ENCODE measurements at regions not wholly inside any gene's neighbourhood (a gene's known extent, or its start where the extent isn't known, plus 50 kb on each side); places are given as distances from the start of the nearest gene placed in this dataset.
"Not testable (repeated sequence)": the region's sequence is repeated elsewhere in the genome, so short reads cannot be mapped to it uniquely, and the experiment has no call there.

DNA sequence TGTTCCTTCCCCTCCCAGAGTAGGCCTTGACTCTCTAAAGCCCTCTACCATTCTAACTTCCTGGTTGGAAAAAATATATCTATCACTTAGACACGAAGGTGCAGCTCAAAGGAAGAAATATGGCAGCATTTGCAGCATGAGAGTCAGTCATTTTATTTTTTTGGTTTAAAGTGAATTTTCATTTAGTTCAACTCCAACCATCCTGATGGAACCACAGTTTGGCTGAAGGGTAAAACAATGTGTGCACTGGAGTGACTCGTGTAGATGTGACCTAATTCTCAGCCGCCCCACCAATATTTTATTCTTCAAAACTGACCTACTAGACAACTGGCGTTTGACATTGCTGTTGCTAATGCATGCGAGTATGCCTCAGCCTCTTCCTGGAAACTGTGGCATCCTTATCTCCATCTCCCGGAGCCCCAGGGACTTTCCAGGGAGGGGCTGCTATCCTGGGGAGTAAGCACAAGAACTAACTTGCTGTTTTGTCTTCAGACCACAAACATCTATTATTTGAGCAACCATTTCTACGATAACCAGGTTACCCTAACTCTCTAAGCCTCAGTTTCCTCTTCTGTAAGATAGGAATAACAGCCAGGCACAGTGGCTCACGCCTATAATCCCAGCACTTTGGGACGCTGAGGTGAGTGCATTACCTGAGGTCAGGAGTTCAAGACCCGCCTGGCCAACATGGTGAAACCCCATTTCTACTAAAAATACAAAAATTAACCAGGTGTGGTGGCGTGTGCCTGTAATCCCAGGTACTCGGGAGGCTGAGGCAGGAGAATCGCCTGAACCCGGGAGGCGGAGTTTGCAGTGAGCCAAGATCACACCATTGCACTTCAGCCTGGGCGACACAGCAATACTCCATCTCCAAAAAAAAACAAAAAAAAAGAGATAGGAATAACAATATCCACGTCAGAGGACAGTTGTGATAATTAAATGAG lies 148.7 kb upstream of the JARID2 start:
- no peak for DNase-seq (ENCODE audit: low read depth)

DNA sequence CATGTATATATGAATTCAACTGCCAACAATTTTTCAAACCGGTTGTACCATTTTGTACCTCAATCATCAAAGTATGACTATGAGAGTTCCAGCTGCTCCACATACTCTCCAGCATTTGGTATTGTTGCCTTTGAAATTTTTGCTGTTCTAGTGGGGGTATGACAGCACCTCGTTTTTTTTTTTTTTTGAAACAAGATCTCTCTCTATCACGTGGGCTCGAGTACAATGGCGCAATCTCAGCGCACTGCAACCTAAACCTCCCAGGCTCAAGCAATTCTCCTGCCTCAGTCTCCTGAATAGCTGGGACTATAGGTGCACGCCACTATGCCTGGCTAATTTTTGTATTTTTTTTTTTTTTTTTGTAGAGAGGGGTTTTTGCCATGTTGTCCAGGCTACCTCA lies 144.7 kb upstream of the JARID2 start:
- no peak for DNase-seq (ENCODE audit: low read depth)

DNA sequence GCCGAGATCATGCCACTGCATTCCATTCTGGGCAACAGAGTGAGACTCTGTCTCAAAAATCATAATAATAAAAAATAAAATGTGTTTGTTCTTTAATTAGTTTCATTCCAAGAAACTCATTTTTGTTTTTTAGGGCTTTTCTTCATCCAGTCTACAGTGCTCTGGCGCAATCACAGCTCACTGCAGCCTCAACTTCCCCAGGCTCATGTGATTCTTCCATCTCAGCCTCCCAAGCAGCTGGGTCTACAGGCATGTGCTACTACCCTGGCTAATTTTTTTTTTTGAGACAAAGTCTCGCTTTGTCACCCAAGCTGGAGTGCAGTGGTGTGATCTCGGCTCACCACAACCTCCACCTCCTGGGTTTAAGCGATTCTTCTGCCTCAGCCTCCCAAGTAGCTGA lies 143.6 kb upstream of the JARID2 start:
- no peak for DNase-seq (ENCODE audit: low read depth)

DNA sequence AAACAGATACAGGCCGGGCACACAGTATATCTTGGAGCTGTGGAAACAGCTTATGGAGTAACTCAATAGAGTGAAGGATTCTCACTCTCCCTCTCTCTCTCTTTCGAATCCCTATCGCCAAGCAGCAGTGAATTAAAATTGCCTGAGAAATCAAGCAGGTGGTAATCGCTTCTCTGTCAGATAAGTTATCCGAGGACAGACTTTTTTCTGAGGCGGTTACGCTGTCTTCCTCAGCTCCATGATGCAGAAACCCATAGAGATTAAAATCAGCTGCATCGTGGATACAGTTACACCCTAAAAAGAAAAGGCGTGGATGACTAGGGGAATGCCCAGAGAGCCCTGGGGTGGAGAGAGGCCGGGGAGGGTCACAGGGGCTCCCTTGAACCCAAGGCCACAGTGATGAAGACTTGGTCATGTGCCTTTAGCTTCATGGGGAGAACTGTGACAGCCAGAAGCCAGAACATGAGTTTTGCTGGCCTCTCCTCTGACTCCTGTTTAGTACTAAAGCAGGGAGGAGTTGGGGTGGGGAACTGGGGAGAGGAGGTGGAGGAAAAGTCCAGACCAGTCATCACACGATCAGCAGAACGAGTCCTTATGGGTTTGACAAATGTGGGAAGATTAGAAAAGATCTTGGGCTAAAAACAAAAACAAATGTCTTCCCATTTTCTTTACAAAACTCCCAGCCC lies 138.8 kb upstream of the JARID2 start:
- no peak for DNase-seq (ENCODE audit: low read depth)

DNA sequence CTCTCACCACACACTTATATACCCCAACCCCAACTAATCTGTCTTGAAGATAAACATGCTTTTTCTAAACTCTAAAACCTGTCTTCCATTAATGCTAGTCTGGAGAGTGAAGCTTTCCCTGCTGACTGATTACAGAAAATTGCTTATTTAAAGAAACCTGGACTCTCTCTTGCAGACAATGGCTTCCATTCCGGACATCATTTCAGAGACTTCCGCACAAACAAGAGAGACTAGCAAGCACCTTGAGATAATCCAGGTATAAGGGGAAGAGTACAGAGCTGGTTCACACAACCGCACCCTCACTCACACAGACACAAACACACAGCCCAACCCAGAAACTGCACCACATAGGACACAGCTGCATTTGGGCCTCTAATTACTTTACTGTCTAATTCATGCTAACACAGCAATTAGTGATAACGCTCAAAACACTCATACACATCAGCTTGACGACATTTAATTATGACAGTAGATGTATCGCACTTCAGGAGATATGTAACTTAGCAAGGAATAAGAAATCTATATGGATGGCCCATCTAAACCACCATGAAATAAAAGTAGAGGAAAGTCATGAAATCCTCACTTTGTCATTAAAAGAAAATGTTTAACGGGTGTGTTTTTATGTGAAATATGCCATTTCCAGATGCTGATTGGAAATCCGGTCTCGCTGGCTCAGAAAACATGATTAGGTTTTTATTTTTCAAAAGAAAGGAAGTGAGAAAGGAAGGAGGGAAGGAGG lies 138.1 kb upstream of the JARID2 start:
- no peak for DNase-seq (ENCODE audit: low read depth)

DNA sequence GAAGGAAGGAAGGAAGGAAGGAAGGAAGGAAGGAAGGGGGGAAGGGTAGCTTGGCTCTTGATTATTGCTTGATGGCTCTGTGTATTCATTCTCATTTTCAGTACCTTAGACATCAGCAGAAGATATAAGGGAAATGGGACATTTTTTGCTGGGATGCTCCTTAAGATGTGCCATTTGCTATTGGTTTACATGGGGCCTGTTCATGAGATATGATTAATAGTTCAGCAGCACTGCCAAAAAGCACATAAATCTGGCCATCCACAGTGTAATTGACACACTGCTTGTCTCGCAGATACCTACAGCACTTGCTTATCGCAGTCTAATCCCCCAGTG lies 137.5 kb upstream of the JARID2 start:
- no peak for DNase-seq (ENCODE audit: low read depth)

DNA sequence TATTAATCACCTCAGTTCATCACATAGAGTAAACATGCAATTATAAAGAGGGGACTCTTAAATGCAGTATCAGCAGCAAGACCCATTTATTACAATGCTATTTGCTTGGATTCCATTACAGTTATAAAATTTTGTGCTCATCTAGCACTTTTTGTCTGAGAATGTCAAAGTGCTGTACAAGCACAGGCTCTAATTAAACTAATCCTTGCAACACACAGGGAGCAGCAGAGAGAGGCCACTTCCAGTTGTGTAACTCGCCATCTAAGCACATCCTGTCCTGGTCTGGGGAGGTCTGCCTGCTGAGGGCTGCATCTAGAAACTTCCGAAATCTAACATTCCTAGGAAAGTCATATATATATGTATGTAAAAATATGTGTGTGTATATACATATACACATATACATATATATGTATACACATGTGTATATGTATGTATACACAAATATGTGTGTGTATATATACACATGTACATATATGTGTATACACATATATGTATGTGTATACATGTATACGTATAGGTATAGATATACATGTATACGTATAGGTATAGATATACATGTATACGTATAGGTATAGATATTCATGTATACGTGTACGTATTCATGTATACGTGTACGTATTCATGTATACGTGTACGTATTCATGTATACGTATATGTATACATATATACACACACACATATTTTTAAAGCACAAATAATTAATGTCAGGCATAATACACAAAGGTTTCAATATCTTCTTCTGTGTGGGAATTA lies 136.4 kb upstream of the JARID2 start:
- no peak for DNase-seq (ENCODE audit: low read depth)

DNA sequence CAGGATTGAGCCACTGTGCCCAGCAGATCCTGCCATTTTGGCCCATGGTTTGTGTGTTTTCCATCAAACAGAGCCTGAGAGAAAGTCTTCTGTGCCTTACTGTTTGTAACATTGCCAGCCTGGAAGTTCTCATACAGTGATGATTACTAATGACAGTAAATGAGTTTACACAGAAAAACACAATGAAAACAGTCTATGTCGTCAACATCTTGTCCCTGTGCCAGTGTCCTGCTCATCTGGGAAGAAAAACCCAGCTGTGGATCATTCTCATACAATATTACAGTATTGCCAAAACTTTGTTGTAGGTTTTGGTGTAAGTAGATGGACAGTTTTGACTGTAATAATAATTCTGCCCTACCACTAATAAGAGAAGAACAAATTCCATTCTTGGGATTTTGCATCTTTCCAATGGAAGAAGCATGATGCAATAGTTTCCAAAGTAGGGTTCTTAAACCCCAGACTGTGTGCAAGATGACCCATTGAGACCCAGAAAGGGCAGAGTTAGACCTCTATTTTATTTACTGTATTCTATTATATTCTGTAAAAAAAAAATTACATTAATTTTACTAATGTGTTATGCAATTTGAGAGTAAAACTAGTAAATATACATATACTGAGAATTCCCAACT lies 135.0 kb upstream of the JARID2 start:
- DNase-seq (ENCODE audit: low read depth), result no peak

DNA sequence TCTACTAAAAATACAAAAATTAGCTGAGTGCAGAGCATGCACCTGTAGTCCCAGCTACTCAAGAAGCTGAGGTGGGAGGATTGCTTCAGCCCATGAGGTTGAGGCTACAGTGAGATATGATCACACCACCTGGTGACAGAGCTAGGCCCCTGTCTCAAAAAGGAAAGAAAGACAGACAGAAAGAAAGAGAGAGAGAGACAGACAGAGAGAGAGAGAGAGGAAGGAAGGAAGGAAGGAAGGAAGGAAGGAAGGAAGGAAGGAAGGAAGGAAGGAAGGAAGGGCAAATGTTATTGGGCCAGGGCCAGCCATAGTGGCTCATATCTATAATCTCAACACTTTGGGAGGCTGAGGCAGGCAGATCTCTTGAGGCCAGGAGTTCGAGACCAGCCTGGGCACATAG lies 134.3 kb upstream of the JARID2 start:
- DNase-seq (ENCODE audit: low read depth), result not testable (repeated sequence)

DNA sequence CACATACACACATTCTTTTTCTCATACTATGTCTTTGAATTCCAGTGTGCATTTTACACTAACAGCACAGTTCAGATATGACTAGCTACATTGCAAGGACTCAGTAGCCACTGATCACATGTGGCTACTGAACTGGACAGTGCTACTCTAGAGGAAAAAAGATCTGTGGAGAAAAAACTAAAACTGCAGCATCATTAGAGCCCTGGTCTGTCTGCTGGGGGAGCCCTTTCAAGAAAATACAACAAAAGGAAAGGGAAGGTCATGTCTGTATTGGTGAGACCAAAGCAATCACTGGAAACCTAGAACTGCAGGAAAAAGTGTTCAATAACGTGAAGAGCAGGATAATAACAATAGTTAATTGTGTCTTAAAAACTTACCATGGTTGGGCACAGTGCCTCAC lies 132.3 kb upstream of the JARID2 start:
- no peak for DNase-seq (ENCODE audit: low read depth)

DNA sequence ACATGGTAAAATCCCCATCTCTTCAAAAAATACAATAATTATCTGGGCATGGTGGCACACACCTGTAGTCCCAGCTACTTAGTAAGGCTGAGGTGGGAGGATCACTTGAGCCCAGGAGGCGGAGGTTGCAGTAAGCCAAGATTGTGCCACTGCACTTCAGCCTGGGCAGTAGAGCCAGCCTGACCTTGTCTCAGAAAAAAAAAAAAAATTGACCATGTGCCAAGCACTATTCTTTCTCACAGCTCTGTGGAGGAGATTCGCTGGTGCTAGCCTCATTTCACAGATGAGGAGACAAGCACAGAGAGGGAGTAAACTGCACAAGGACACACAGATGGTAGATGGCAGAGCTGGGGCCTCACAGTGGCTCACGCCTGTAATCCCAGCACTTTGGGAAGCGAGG lies 131.8 kb upstream of the JARID2 start:
- DNase-seq (ENCODE audit: low read depth), result no peak

DNA sequence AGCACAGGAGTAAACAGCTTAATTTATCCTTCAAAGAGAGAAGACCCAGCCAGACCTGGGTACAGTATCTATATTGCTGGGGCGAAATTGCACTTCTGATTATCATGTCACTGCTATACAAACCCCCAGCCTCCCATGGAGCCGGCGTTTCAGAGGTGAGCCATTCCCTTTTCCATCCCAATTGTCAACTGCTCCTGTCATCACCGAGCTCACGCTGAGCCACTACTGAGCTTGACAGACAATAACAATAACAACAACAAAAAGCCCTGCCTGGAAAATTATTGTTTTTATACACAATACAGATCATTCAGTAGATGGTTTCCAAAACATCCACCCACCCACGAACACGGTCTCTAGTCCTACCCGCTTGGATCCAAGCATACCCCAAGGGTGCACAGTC lies 129.0 kb upstream of the JARID2 start:
- DNase-seq (ENCODE audit: low read depth), result no peak

DNA sequence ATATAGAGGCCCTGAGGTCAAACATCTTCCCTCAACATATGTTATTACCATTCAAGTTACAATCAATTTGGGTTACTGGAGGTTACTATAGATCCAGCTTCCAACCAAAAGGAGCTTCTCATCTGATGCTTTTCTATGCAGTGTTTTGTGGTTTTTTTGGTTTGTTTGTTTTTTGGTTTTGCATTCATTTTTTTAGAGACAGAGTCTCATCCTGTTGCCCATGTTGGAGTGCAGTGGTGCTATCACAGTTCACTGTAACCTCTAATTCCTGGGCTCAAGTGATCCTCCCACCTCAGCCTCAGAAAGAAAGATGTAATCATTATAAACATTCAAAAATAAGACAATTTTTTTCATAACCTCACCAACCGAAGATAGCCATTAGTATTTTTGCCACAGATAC lies 124.4 kb upstream of the JARID2 start:
- no peak for DNase-seq (ENCODE audit: low read depth)

DNA sequence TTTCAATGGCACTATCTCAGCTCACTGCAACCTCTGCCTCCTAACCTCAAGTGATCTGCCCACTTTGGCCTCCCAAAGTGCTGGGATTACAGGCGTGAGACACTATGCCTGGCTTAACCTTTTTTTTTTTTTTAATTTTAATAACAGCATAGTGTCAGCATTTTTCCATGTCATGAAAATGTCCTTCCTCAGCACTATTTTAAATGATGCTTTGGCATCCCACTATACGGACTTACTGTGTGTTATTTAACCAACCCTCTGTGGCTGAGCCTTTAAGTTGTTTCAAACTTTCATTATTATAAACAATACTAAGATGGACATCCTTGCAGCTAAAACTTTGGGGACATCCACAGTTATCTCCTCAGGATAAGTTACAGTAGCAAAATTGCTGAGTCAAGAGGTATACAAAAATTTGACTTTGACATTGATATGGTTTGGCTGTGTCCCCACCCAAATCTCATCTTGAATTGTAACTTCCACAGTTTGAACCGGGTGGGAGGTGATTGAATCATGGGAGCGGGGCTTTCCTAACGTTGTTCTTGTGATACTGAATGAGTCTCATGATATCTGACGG lies 123.8 kb upstream of the JARID2 start:
- DNase-seq (ENCODE audit: low read depth), result no peak

DNA sequence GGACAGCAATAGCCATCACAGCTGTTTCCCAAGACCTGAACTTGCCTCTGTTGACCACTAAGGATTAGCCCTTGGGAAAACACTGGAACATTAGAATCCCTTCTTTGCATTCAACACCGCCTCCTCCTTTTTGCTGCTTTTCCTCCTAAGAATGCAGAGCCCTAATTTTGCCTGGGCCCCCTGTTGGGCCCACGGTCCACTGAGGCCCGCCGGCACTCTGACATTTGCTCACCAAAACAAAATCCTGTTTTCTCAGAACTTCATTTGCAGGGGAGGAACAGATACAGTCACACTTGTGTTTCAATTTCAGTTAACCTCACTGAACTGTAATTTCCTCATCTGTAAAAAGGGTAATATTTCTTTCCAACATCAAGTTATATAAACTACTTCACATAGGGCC lies 116.0 kb upstream of the JARID2 start:
- DNase-seq (ENCODE audit: low read depth), result no peak

DNA sequence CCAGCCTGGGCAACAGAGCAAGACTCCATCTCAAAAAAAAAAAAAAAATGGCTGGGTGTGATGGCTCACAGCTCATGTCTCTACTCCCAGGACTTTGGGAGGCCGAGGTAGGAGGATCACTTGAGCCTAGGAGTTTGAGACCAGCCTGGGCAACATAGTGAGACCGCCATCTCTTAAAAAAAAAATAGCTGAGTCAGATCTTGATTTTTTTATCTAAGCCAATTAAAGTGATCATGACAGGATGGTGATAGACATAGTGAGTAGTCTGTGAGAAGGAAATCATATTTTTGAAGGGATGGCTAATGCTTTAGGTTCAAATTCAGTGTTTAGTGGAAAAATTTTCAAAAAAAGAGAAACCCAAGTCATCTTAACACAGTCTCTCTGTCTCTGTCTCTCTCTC lies 114.6 kb upstream of the JARID2 start:
- no peak for DNase-seq (ENCODE audit: low read depth)

DNA sequence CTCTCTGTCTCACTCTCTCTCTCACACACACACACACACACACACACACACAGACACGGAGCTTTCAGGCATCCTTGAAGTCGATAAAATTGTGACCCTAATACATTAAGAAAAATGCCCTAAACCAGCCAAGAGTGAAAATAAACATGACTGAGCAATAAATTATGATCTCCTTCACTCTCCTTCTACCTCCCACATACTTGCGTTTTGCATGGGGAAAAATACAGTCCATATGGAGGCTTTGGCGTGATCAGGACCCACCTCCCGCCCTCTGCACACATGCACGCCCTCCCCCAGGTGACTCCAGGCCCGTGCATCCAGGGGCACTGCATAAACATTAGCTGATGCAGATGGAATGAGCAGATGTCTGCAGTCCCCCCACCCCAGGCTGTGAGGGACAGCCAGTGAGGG lies 114.2 kb upstream of the JARID2 start:
- DNase-seq (ENCODE audit: low read depth), result no peak

DNA sequence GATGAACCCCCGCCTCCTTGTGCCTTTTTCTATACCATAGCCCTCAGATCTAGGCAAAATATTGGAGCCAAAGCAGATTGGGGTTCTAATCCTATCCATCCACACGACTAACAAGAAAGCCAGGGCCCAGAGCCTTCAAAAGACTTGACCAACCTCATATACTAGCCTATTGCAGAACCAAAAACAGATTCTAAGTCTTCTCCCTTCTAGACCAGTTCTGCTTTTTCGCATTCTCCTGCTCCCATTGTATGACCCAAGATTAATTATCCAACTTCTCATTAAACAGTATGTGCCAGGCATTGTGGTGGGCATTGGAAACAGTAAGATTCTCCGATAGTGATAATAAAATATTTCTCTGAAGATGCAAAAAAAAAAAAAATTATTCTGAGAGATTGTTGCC lies 113.7 kb upstream of the JARID2 start:
- DNase-seq (ENCODE audit: low read depth), result no peak

DNA sequence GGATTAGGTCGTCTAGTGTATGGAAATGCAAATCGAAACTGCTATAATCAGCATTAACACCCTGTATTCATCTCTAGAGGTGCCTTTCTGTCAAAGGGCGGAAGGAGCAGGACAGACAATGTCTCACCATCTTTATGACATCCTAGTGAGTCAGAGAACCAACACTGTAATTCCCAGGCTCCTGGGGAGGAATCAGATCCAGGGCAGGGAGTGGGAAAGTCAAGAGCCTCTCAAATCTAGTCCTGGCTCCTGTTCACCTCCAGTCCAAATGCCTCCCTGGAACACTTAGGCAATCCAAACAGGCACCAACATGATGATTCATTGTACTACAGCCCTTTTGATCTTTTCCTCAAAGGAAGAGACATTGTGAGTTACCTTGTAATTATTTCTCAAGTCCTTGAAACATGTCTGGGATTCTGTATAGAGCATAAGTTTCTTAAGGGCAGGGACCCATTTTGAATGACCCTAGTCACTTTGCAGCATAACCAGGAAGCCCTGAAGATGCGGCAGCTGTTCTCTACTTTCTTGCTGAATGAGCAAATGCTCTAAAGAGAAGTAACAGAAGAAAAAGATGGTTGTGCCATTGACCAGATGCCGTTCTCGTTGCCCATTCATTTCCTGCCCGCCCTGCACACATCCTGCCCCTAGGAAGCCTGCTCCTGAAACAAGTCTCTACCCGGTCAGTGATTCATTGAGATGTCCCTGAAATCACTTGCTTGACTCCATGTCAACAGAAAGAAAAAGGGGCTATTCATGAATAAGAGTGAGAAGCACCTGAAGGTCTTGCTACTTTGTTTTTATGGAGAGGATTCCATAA lies 112.8 kb upstream of the JARID2 start:
- DNase-seq (ENCODE audit: low read depth), result no peak

DNA sequence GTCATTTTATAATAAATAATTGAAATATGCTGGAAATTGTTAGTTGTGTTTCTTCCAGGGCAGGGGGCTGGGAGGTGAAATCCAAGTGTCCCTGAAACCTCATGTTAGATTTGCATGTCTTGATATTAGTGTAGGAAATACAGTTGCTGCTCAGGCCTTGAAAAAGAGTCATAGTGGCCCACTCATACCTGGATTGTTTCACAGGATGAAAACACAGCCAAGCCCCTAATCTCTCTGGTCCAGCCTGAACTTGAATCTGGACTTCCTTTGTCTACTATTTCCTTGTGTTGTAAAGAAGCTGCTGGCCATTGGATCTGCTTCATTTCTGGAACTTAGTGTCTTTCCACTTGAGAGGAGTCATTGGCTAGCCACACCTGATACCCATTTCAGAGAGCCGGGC lies 108.8 kb upstream of the JARID2 start:
- DNase-seq (ENCODE audit: low read depth), result no peak

DNA sequence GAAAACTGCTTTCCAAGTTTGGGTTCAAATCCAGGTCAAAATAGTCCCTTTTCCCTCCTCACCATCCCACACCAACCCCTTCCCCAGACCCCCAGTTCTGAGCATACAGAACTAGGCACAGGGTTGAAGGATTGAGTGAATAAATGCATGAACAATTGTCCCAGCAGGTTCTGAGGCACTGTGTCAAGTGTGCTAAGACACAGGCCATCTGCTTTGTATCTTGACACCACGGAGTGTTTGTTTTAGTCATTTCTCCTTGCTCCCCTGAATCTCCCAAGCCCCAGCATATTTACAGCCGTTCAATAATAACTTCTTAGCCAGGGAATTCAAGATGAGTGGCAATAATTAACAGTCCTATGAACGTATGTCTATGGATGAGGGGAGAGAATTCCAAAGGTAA lies 102.8 kb upstream of the JARID2 start:
- DNase-seq (ENCODE audit: low read depth), result no peak

Measured in stimulated activated CD4-positive, alpha-beta T cell treated with anti-CD3 and anti-CD28 coated beads, Interleukin-2, amount 100 ng/mL, for 4 hours (primary cell).